HL-60 (cell line): ENCODE measurements at regions not wholly inside any gene's neighbourhood (a gene's known extent, or its start where the extent isn't known, plus 50 kb on each side); places are given as distances from the start of the nearest gene placed in this dataset.

ENCODE experiments used
- REST ChIP-seq: IDR thresholded peaks from 2 replicates; pipeline ENCODE4 v1.6.1; 2012; ENCODE audit warnings: low read depth; ENCODE audit not compliant: insufficient replicate concordance
- TF ChIP-seq, protein P1 (sequence below): IDR thresholded peaks from one replicate; pipeline ENCODE4 v1.5.1; 2011; ENCODE audit warnings: low read length, control low read depth, inconsistent platforms; ENCODE audit not compliant: insufficient read depth

GRCh38 chr7:16045296-16045695, 358.8 kb upstream of the MEOX2 start:
- TF ChIP-seq, protein P1, sequence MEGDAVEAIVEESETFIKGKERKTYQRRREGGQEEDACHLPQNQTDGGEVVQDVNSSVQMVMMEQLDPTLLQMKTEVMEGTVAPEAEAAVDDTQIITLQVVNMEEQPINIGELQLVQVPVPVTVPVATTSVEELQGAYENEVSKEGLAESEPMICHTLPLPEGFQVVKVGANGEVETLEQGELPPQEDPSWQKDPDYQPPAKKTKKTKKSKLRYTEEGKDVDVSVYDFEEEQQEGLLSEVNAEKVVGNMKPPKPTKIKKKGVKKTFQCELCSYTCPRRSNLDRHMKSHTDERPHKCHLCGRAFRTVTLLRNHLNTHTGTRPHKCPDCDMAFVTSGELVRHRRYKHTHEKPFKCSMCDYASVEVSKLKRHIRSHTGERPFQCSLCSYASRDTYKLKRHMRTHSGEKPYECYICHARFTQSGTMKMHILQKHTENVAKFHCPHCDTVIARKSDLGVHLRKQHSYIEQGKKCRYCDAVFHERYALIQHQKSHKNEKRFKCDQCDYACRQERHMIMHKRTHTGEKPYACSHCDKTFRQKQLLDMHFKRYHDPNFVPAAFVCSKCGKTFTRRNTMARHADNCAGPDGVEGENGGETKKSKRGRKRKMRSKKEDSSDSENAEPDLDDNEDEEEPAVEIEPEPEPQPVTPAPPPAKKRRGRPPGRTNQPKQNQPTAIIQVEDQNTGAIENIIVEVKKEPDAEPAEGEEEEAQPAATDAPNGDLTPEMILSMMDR = no peak
- no peak for TF ChIP-seq REST
